ENCODE measurements at regions not wholly inside any gene's neighbourhood (a gene's known extent, or its start where the extent isn't known, plus 50 kb on each side); places are given as distances from the start of the nearest gene placed in this dataset.
A peak's percentile ranks its signal among the peaks of the same experiment; 100 is the strongest.

DNA sequence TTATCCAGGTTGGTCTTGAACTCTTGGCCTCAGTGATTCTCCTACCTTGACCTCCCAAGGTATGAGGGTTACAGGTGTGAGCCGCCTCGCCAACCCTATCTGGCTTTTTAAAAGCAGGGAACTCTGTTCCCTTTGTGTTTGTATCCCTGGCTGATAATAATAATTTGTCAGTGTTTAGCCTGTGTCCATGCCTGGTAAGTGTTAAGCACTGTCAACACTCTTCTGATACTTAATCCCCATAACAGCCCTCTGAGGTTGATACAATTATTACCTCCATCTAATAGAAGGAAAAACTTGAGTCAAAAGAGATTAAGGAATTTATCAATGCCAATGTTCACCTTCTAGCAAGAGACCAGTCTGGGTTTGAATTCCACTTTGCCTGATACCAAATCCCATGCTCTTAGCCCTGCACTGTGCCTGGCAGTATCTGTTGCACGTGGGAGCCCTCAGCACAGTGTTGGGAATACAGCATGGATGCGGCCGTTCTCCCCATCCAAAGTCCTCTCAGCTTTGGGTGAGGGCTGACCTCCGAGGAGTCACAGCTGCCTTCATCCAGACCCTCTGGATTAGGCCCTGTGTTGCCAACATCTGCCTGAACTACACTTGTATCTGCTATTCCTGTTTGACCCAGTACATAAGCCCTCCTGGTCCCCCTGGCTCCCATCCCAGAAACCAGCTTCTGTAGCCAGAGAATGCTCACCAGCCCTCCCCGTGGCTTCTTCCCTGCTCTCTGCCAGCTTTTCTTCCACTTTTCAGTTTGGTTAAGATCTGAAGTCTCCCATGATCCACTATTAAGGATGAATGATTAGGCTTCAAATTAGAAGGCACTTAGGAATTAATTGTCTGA lies 335.6 kb upstream of the ASIC2 start:
- DNase-seq (ENCODE audit: low read depth in 3 of 3, low spot score in 1 of 3), result no peak

DNA sequence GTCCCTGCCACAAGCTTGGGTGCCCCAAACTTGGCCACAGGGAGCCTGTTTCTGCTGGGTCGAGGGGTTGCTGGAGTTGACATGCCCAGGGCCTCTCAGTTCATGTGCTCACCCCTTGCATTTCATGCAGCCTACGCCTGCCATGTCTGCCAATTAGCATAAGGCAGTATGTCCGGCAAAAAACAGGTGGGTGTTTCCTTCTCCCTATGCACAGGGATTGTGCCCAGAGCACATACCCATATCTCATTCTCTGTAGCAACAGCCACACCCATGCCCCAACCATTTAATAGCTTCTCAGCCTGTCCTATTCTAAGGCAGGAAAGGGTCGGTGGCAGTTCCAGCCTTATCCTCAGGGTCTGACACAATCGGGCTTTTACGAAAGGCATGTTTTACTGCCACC lies 340.4 kb upstream of the ASIC2 start:
- no peak for DNase-seq (ENCODE audit: low read depth in 3 of 3, low spot score in 1 of 3)

DNA sequence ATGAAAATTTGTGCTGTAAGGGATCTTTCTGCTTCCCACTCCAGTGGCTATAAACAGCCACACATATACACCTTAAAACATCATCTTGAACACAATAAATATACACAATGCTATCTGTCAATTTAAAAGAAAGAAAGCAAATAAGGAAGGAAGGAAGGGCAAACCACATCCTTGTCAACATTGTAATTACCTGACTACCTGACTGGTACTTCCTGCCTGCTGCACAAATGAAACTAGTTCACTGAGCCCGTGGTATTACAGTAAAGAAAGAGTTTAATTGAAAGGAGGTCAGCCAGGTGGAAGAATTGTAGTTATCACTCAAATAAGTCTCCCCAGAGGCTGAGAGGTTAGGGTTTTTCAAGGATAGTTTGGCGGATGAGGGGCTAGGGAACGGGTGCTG lies 344.4 kb upstream of the ASIC2 start:
- DNase-seq (ENCODE audit: low read depth in 3 of 3, low spot score in 1 of 3), result no peak

DNA sequence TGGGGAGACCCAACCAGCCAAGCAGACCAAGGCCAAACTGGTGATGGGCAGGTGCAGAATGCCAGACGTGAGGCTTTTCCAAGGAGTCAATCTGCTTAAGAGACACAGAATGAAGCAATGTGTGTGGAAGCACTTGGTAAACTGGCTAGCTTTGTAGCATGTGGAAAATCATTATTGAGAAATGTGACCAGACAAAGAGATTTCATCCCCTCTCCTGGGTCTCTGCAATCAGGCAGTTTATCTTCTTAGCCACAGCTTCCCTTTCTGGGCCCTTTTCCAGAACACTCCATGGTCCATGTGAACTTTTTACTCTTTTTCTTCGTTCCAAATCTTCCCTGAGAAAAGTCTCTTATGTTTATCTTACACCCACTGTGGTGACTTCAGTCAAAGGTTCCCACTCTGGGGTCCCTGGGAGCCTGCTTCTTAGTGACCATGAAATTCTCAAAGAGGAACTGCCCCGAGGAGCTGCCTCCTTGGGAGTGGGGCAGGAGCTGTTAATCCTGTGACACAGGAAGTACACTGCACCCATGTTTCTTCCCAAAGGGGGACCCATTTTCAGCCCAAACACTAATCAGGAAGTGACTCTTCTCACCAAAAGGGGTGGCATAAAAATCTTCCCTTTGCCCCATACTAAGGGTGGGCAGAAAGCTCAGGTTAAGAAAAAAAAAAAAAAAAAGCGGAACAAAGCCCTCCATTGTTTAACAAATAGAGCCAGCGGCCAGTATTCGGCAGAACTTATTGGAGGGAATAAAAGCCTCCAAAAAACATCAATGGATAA lies 346.2 kb upstream of the ASIC2 start:
- DNase-seq (ENCODE audit: low read depth in 3 of 3, low spot score in 1 of 3), result no peak

DNA sequence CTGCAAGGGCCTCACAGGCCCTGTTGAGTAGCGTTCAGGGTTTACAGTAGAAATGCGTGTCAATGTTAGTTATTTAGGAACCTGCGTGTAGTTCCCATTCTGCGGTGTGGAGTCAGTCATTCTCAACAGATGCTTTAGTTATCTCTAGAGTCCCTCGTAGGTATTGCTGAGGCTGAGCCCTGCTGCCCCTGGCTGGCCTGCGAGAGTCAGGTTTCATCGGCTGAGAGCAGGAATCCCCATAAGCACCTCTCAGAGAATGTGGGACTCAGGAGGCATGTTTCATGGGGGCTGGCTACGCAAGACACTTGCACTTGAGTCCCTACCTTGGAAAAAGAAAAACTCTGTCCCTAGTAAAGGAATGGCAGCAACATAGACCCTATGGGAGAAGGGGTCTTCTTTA lies 347.5 kb upstream of the ASIC2 start:
- DNase-seq (ENCODE audit: low read depth in 3 of 3, low spot score in 1 of 3), result no peak

DNA sequence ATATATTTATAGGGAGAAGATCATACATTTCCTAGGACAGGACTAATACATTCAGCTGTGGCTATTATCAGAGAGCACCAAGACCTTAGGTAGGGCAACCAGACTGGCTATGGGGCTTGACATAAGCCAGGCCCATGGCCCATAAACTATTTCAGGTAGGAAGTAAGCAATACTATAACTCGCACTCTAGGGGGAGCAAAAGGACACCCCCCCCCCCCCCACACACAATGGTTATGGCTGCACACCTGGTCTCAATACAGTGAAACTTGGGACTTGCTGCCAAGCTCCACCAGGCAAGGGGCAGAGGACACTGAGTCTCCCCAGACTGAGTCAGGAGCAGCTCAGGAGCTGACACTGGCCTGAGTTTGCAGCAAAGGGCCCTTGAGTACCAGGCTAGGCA lies 348.9 kb upstream of the ASIC2 start:
- no peak for DNase-seq (ENCODE audit: low read depth in 3 of 3, low spot score in 1 of 3)

DNA sequence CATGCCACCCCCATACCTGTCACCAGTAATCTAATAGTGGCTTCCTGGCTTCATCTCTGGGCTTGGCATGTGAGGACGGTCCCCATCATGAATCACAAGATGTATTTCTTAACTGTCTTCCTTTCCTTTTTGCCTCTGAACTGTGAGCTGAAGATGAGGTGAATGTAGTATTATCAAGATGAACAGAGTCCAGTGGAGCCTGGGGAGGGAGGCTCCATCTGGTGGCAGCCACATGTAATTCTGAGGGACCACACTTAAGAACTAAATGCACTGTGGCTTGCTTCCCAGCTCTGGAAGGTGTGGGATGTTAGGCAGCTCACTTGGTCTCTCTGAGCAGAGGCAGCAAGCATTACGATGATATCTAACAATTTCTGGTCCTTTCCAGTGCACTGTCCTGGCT lies 354.9 kb upstream of the ASIC2 start:
- no peak for DNase-seq (ENCODE audit: low read depth in 3 of 3, low spot score in 1 of 3)

DNA sequence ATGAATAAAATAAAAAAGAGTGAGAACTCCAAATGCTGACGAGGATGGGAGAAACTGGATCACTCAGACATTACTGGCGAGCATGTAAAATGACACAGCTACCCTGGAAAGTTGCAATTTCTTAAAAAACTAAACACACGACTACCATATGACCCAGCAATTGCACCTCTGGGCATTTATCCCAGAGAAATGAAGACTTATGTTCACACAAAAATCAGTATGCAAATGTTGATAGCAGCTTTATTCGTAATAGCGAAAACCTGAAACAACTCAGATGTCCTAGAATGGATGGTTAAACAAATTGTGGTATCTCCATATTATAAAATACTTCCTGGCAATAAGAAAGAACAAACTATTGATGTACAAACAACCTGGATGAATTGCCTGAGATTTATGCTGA lies 357.2 kb upstream of the ASIC2 start:
- no peak for DNase-seq (ENCODE audit: low read depth in 3 of 3, low spot score in 1 of 3)

DNA sequence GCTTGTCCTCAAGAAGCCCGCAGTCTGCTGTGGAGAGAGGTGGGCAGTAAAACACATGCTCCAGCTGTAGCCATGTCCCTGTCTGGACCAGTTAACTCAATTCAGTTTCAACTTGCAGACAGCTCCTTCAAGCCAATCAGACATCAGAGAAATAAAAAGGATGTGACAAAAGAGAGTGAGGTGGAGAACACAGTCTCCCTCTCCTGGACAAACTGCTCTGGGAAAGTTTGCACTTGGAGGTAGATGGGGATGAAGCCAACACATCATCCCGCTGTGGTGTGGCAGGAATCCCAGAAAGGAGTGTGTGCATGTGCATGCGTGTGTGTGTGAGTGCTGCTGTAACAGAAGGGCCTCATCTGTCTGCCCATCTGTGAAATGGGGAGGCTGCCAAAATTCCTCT lies 358.6 kb upstream of the ASIC2 start:
- DNase-seq (ENCODE audit: low read depth in 3 of 3, low spot score in 1 of 3), result no peak

DNA sequence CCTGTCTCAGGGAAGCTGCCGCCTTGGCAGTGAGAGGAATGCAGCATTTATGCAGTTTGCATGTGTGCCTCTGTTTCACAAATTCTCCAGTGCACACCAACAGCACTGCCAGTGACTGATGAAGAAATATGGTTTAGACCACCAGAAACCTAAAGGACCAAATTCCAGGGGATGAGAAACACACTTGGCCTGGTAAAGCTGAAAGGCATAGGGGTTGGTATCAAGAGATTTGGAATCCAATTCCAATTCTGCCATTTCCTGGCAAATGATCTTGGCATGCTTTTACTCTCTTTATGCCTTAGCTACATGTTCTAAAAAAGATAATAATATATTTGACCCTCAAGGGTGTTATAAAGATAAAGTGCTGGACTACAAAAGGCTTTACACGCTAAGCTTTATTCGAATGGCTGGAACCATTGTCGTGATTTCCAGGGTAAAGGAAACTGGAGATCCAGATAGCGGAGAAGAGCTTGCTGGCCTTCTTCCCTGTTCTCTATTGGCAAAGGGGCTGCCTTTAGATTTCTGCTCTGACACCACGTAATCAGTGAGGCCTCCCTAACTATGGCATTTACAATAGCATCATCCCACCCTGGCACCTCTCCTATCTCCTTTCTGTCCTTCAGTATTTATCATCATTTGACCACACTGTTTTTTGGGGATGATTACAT lies 359.8 kb upstream of the ASIC2 start:
- no peak for DNase-seq (ENCODE audit: low read depth in 3 of 3, low spot score in 1 of 3)

DNA sequence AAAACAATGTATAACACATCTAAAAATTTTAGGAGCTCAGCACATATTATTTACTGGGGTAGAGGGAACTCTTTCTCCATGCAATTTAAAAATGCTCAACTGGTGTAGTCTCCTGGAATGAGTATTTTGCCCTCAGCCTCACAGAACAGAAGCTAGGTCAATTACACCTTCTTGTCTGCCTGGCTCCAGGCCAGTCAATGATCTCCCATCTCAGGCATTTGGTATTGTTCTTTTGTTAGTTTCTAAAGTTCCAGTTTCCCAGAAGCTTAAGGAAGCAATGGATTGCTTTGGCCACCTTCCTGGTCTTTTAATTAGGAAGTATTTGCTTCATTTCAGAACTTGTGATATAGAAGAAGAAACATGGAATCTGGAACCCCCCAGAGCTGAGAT lies 360.3 kb upstream of the ASIC2 start:
- DNase-seq (ENCODE audit: low read depth in 3 of 3, low spot score in 1 of 3), result no peak

DNA sequence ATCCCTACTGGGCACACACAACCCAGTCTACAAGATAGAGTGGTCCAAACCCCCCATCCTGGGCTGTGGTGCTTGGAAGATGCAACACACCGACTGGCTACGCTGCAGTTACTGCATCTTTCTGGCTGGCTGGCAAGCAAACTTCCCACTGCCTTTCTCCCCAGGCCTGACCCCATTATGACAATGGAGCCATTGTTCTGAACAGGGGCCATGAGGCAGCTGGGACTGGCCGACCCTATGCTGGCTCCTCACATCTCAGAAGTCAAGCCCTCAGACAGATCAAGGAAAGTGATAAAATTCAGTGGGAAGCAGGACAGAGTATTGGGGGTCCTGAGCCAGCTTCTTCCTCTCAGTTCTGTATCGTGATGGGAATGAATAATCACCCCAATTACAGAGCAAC lies 364.1 kb upstream of the ASIC2 start:
- DNase-seq (ENCODE audit: low read depth in 3 of 3, low spot score in 1 of 3), result no peak

DNA sequence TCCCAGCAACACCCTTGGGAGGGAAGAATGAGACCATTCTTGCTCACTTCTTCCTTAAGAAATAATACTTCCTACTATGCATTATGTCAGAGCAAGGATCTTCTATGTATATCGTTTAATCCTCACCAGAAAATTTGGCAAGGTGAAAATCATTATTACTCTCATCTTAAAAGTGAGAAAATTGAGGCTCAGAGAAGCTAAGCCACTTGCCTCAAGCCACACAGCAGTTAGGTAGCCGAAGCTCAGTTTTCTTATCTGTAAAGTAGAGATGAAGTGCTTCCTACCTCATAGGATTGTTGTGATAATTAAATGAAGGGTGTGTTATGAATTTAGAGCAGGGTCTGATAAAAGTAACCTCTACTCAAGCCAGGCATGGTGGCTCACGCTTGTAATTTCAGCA lies 368.9 kb upstream of the ASIC2 start:
- no peak for DNase-seq (ENCODE audit: low read depth in 3 of 3, low spot score in 1 of 3)

DNA sequence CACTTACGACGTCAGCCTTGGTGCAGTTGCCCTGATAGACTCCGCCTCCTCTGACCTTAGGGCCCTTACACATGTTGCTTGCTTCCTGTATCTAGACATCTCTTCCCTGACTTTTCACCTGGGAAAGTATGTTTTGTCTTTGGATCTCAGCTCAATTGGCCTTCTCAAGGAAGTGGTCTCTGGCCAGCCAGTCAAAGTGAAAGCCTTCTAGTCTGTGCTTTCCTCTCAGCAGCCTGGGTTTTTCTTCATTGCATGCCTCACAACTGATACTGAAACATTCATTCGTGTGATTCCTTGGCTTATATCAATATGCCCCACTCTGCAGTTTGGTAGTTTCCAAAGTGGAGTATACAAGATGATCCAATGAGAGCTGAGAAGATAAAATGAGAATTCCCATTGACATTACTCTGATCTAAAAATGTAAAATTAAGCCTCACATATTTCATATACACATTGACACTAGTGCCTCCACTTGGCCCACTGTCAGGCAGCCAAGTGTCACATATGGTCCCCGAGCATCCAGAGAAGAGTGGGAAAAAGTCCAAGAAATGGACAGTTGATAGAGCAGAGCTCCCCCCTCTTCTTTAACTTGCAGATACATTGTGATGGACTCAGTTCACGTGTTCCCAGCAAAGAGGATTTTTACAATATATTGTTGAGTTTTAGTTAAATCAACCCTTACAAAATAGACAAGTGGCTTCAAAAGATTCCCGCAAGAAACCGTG lies 371.2 kb upstream of the ASIC2 start:
- DNase-seq (ENCODE audit: low read depth in 3 of 3, low spot score in 1 of 3), result no peak

DNA sequence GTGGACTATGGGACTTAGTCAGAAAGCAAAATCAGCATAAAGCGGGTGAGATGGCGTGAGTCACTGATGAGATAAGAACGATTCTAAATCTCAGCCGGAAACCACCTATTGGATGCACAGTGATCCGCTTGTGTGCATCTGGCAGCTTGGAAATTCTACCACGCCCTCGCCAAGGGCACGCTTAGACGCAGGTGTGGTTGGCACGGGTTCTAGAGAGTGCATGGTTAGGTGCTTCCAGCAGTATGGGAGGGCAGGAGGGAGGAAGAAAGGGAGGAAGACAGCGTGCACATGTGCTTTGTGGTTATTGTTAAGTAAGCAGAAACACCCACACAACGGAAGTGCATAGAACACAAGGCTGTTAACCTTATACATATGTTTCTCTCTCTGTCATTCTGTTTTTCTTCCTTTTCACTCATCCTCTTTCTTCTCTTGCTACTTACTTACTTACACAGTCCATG lies 374.0 kb upstream of the ASIC2 start:
- DNase-seq (ENCODE audit: low read depth in 3 of 3, low spot score in 1 of 3), result no peak

DNA sequence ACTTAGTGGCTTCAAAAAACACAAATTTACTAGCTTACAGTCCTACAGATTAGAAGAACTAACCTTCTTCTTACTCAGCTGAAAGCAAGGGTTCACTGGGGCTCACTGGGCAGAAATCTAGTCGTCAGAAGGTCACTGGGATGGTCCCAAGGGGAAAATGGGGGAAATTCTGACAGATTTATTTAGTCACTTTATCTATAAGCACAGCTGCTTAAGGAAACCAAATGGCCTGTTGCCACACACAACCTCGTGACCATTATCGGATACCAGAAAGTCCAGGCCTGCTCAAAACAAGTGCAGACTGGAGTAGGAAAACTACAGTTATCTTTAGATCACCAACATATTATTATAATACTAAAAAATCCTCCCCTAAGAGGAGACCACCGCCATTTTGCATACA lies 374.6 kb upstream of the ASIC2 start:
- DNase-seq (ENCODE audit: low read depth in 3 of 3, low spot score in 1 of 3), result no peak

DNA sequence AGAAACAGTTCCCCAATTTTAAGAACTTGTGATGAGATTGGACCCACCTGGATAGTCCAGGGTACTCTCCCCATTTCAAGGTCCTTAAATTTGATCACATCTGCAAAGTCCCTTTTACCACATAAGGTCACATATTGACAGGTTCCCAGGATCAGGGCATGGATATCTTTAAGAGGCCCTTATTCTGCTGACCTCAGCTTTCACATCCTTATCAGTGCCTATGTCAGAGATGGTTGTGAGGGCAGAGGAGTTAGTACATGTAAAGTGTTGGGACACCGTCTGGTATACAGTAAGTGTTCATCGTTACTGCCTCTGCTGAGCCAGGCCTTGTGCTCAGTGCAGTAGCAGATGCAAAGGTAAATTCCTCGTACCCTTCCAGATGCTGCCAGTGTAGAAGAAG lies 375.4 kb upstream of the ASIC2 start:
- DNase-seq (ENCODE audit: low read depth in 3 of 3, low spot score in 1 of 3), result no peak

DNA sequence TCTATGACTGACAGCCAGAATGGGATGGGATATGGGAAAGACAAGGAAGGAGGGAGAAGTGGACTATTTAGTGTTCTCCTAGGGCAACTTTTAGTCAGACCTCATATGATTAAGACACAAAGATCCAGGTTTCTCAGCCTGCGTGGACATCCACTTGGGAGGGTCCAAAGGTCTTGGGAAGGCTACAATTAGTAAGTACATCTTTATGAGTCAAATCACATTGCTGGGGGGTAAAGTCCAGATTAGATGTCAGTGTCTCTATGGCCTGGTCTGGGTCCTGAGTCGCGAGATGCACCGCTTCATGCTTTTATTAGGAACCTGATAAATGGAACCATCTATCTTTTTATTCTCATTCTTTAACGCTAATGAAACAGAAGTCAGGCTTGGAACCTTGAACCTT lies 378.4 kb upstream of the ASIC2 start:
- no peak for DNase-seq (ENCODE audit: low read depth in 3 of 3, low spot score in 1 of 3)

DNA sequence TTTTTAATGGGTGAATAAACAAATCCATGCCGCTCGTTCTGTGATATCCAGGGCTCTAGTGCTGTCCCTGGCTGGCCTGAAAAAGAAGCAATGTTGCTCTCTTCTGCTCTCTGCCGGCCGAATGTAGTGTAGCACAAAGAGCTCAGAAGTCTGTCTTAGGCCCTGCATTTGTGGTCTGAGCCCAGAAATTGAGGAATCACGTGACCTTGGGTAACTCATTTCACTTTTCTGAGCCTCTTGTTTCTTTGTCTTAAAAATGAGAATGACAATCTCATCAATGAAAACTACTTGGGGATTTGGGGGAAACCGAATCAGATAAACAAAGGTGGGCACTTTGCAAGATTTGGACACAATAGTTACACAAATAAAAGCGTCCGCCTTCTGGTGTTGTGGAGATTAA lies 381.6 kb upstream of the ASIC2 start:
- peak in 1 of 3 donors; percentile 3 for DNase-seq (ENCODE audit: low read depth in 3 of 3, low spot score in 1 of 3)

DNA sequence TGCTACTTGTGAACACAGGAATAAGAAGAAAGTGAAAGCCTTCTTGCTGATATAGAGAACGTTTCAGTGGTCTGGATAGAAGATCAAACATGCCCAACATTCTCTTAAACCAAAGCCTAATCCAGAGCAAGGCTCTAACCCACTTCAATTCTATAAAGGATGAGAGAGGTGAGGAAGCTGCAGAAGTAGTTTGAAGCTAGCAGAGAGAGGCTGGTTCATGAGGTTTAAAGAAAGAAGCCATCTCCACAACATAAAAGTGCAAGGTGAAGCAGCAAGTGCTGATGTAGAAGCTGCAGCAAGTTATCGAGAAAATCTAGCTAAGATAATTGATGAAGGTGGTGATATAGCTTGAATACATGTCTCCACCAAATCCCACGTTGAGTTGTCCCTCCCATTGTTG lies 383.3 kb upstream of the ASIC2 start:
- DNase-seq (ENCODE audit: low read depth in 3 of 3, low spot score in 1 of 3), result no peak

DNA sequence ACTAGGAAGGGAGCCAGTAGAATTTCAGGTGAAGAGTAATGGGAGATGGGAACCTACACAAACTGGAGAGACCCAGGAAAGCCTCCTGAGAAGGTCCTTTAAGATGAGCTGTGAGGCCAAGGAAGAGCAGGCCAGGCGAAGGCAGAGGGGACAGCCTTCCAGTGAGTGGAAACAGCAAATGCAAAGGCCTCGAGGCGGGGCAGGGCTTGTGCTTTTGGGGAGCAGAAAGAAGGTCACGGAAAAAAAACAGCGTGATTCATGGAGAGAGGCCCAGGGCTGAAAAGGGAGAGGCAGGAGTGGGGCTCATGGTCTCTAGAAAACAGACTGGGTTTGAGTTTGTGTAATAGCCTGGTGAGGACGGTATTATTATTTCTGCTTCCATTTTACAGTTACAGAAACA lies 386.5 kb upstream of the ASIC2 start:
- no peak for DNase-seq (ENCODE audit: low read depth in 3 of 3, low spot score in 1 of 3)

All from stimulated activated CD4-positive, alpha-beta T cell treated with anti-CD3 and anti-CD28 coated beads, TNF-alpha, amount 100 ng/mL, for 1 hour (primary cell).